Transverse colon (tissue), 4 donors: ENCODE measurements at regions not wholly inside any gene's neighbourhood (a gene's known extent, or its start where the extent isn't known, plus 50 kb on each side); places are given as distances from the start of the nearest gene placed in this dataset.
A peak's percentile ranks its signal among the peaks of the same experiment; 100 is the strongest.
"Not testable (repeated sequence)": the region's sequence is repeated elsewhere in the genome, so short reads cannot be mapped to it uniquely, and the experiment has no call there.

Experiments
- DNase-seq: peaks from one replicate; pipeline ENCODE4 v3.0.0-alpha.2; 2019
- H3K27ac ChIP-seq, 4 donors: fragments of 200-600 bp; sonication (generic); 2 replicates each; pipeline ENCODE4 v1.5.1; 2016 to 2018; ENCODE audit warnings: inconsistent platforms in 4 of 4
- H3K27me3 ChIP-seq: fragments of 200-600 bp; sonication (generic); 2 replicates; pipeline ENCODE4 v1.5.1; 2017; ENCODE audit warnings: inconsistent platforms
- H3K36me3 ChIP-seq, 4 donors: fragments of 200-600 bp; sonication (generic); 2 replicates each; pipeline ENCODE4 v1.5.1; 2017 to 2019; ENCODE audit warnings: inconsistent platforms in 4 of 4
- H3K4me1 ChIP-seq, 4 donors: fragments of 200-600 bp; sonication (generic); 2 replicates each; pipeline ENCODE4 v1.5.1; 2017 to 2020; ENCODE audit warnings: inconsistent platforms in 4 of 4
- H3K4me3 ChIP-seq, 4 donors: fragments of 200-600 bp; sonication (generic); 1 replicate in 1 of 4; 2 replicates in 3 of 4; pipeline versions ENCODE4 v1.5.1 to v1.6.1; 2017 to 2019; ENCODE audit warnings: inconsistent platforms in 4 of 4
- H3K9me3 ChIP-seq, 2 donors: fragments of 200-600 bp; sonication (generic); 2 replicates each; pipeline ENCODE4 v1.5.1; 2017 to 2019; ENCODE audit warnings: inconsistent platforms in 2 of 2
- CTCF ChIP-seq, 5 experiments: fragments of 200-600 bp in 3 of 5; fragments of 450-650 bp in 2 of 5; sonication (generic) in 3 of 5; IDR thresholded peaks; 1 replicate in 2 of 5; 2 replicates in 3 of 5; pipeline ENCODE4 v1.5.1; 2016 to 2017; ENCODE audit warnings: antibody characterized with exemption in 5 of 5, inconsistent platforms in 3 of 5, mild to moderate bottlenecking in 2 of 5, moderate library complexity in 1 of 5
- EP300 ChIP-seq: sonication (generic); formaldehyde crosslinking; IDR thresholded peaks from one replicate; pipeline ENCODE4 v1.6.1; 2017; ENCODE audit warnings: antibody characterized with exemption, low read depth
- POLR2A ChIP-seq: fragments of 450-650 bp; IDR thresholded peaks from one replicate; pipeline ENCODE4 v1.6.1; 2016; ENCODE audit warnings: antibody characterized with exemption, mild to moderate bottlenecking, moderate library complexity
- POLR2AphosphoS5 ChIP-seq, 3 donors: sonication (generic); formaldehyde crosslinking; IDR thresholded peaks; one replicate each; pipeline ENCODE4 v1.6.1; 2016; ENCODE audit warnings: antibody characterized with exemption in 3 of 3
- WGBS, 2 donors: methylation state at CpG; one replicate each; pipeline ENCODE4 v1.1.5; 2018; ENCODE audit warnings: low coverage in 1 of 2; 5-methylcytosine and 5-hydroxymethylcytosine counted together
- in situ Hi-C, 4 donors: fragments of 200-750 bp; cut with MboI; loops; one replicate each; pipeline versions ENCODE4 v1.15.0 to v1.15.1; 2017; ENCODE audit warnings: low sequenced_read_pairs in 3 of 4, low pct_ligation_motif_present in 1 of 4, low pct_unique_long_range_greater_than_20kb in 1 of 4
- intact Hi-C: fragments of 100-400 bp; cut with DNase I; formaldehyde crosslinking; loops from one replicate; pipeline ENCODE4 v1.15.1; 2023; ENCODE audit warnings: low total_unique reads

- intact Hi-C loops: no loop called here
- no peaks in the 10 kb centered on the region for H3K4me1 ChIP-seq
- 85% methylated on average over 11 of the region's 14 CpGs; no CpG with 5 or more reads in 1 of the 2 donors for WGBS, 2 donors
Measured at GRCh38 chr7:149701495-149702240, 71.7 kb downstream of the ZNF467 start.

DNA sequence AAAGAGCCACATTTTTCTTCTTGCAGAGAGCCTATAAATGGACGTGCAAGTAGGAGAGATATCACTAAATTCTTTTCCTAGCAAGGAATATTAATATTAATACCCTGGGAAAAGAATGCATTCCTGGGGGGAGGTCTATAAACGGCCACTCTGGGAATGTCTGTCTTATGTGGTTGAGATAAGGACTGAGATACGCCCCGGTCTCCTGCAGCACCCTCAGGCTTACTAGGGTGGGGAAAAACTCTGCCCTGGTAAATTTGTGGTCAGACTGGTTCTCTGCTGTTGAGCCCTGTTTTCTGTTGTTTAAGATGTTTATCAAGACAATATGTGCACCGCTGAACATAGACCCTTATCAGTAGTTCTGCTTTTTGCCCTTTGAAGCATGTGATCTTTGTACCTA is 75.6 kb downstream of the ZNF467 start:
- in situ Hi-C loops, H3K9me3 ChIP-seq, H3K27ac ChIP-seq, H3K4me3 ChIP-seq, intact Hi-C loops, H3K36me3 ChIP-seq, DNase-seq, H3K4me1 ChIP-seq: not testable (repeated sequence)
- peaks cover 18% of the 10 kb centered on the region for H3K27me3 ChIP-seq
- 62 to 72% methylated on average over 5 of the region's 5 CpGs for WGBS, 2 donors

More at GRCh38 chr7:149701495-149702240, 71.7 kb downstream of the ZNF467 start:
- no peaks in the 10 kb centered on the region for H3K27me3 ChIP-seq
- no peak overlapping the region for H3K27ac ChIP-seq
- TF ChIP-seq EP300: no peak
- DNase-seq: no peak
- no peak overlapping the region for H3K4me3 ChIP-seq
- in situ Hi-C loops: no loop called here
- H3K36me3 ChIP-seq: no peaks in the 10 kb centered on the region
- peaks cover 0 to 5% of the 10 kb centered on the region in 2 donors for H3K9me3 ChIP-seq

DNA sequence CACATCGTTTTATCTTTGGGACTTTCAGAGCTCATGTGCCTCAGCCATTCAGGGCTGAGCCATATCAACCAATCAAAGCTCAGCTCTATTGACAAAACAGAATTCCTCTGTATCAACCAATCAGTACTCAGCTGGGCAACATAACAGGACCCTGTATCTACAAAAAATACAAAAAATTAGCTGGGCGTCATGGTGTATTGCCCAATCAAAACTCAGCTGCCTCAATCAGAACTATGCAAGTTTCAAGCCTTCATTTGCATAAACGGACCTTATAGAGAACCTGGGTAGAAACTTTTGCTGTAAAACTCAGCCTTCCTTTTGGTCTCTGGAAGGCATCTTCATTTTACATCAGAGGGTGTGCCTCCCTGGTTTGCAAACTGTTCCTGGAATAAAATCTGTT is 77.1 kb downstream of the ZNF467 start:
- peaks cover 0 to 5% (median 0%) of the 10 kb centered on the region in 4 donors for H3K4me1 ChIP-seq
- 72 to 82% methylated on average over 2 to 3 of the region's 3 CpGs for WGBS, 2 donors
- no peak overlapping the region for H3K4me3 ChIP-seq
- TF ChIP-seq POLR2A (no peak), CTCF (IDR thresholded peaks at IDR 0.05) (no peak), EP300 (no peak), POLR2AphosphoS5 (IDR thresholded peaks at IDR 0.05) (no peak)
- H3K36me3 ChIP-seq: no peaks in the 10 kb centered on the region
- peaks cover 0 to 5% of the 10 kb centered on the region in 2 donors for H3K9me3 ChIP-seq
- H3K27me3 ChIP-seq: peaks cover 33% of the 10 kb centered on the region
- in situ Hi-C loops (no loop called here), intact Hi-C loops (no loop called here)
- DNase-seq: no peak
- H3K27ac ChIP-seq: no peak overlapping the region

DNA sequence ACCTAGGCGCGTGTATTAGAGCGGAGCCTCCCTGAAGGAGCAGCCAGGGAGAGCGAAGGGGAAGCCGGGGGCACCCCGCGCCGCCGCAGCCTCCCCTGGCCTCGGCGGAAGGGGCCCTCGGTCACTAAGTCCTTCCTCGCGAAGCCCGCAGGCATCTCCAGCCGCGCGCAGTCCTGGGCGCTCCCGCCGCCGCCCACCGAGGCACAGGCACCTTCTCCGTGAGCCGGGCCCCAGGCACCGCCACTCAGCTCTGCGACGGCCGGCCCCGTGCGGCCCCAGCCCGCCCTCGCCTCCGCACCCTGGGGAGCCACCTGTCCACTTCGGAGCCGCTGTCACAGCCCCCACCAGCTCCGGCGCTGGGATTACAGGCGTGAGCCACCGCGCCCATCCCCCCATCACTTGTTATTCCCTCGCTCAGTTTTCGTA is 80.8 kb downstream of the ZNF467 start:
- no peak overlapping the region for H3K27ac ChIP-seq
- DNase-seq: no peak
- H3K27me3 ChIP-seq: peaks cover 44% of the 10 kb centered on the region

GRCh38 chr7:149692056-149692455 is 81.3 kb downstream of the ZNF467 start:
- no peak for DNase-seq
- in situ Hi-C loops (no loop called here), intact Hi-C loops (no loop called here)
- Histone ChIP-seq H3K4me3 (peak overlapping the region in 1 of 4 donors; percentile 25), H3K27ac (no peak overlapping the region), H3K4me1 (peaks cover 0 to 5% (median 0%) of the 10 kb centered on the region in 4 donors), H3K27me3 (peaks cover 44% of the 10 kb centered on the region), H3K9me3 (peaks cover 0 to under 1% of the 10 kb centered on the region in 2 donors), H3K36me3 (no peaks in the 10 kb centered on the region)
- 84 to 92% methylated on average over 8 to 9 of the region's 9 CpGs for WGBS, 2 donors
- TF ChIP-seq EP300 (no peak), POLR2AphosphoS5 (IDR thresholded peaks at IDR 0.05) (no peak), POLR2A (no peak), CTCF (IDR thresholded peaks at IDR 0.05) (no peak)

More for the DNA sequence above, 80.8 kb downstream of the ZNF467 start:
- Histone ChIP-seq H3K4me1 (peaks cover 0 to 5% (median 0%) of the 10 kb centered on the region in 4 donors), H3K36me3 (no peaks in the 10 kb centered on the region), H3K9me3 (peaks cover 0 to 5% of the 10 kb centered on the region in 2 donors), H3K4me3 (peak overlapping the region in 3 of 4 donors; percentile 3 to 25 (median 20))
- 28 to 35% methylated on average over 4 to 41 of the region's 43 CpGs for WGBS, 2 donors
- intact Hi-C loops: no loop called here
- in situ Hi-C loops: no loop called here
- no peak for TF ChIP-seq POLR2A
- no peak for TF ChIP-seq EP300
- TF ChIP-seq CTCF (IDR thresholded peaks at IDR 0.05): no peak
- no peak for TF ChIP-seq POLR2AphosphoS5 (IDR thresholded peaks at IDR 0.05)
